B cell (primary cell): ENCODE measurements at regions not wholly inside any gene's neighbourhood (a gene's known extent, or its start where the extent isn't known, plus 50 kb on each side); places are given as distances from the start of the nearest gene placed in this dataset.

ENCODE experiments used
- ATAC-seq: fragments of 200-7000 bp; cut with Tn5 transposase; one replicate; pipeline ENCODE4 v1.10.0; 2021; ENCODE audit warnings: low read depth, mild to moderate bottlenecking, moderate number of reproducible peaks, moderate library complexity
- CTCF ChIA-PET: fragments of 350-600 bp; sonication (Branson Sonifier 250); formaldehyde crosslinking; loops from one replicate; lab custom pipeline; 2021; ENCODE audit warnings: antibody characterized with exemption, inconsistent platforms; lab: Charles Lee
- POLR2A ChIA-PET: fragments of 350-600 bp; sonication (Branson Sonifier 250); formaldehyde crosslinking; loops from one replicate; lab custom pipeline; 2021; ENCODE audit warnings: antibody characterized with exemption; lab: Charles Lee
- DNase-seq: peaks from one replicate; pipeline ENCODE4 v3.0.0; 2013
- H2AFZ ChIP-seq: 2 replicates; pipeline ENCODE4 v1.6.1; 2012; ENCODE audit warnings: mild to moderate bottlenecking, low read depth, low read length; ENCODE audit not compliant: insufficient read depth, poor library complexity, severe bottlenecking
- H3K27ac ChIP-seq, 2 donors: 1 replicate in 1 of 2; 2 replicates in 1 of 2; pipeline ENCODE4 v1.5.1; 2012 to 2013; ENCODE audit warnings: low read length in 2 of 2, mild to moderate bottlenecking in 2 of 2, moderate library complexity in 1 of 2
- H3K27me3 ChIP-seq, 4 experiments: fragments of 200-600 bp in 1 of 4; sonication (generic) in 1 of 4; replicated peaks in 1 of 4; 1 replicate in 2 of 4; 2 replicates in 2 of 4; pipeline versions ENCODE4 v1.6.1 to v1.7.0; 2013 to 2016; ENCODE audit warnings: low read length in 3 of 4, mild to moderate bottlenecking in 2 of 4, mixed read lengths in 1 of 4, moderate library complexity in 1 of 4; ENCODE audit not compliant: insufficient read depth in 4 of 4, control insufficient read depth in 3 of 4; ENCODE audit errors: control extremely low read depth in 1 of 4
- H3K36me3 ChIP-seq, 2 experiments: replicated peaks in 1 of 2; 1 replicate in 1 of 2; 2 replicates in 1 of 2; pipeline versions ENCODE4 v1.6.1 to v1.7.1; 2013; ENCODE audit warnings: low read length in 1 of 2; ENCODE audit not compliant: insufficient read depth in 2 of 2, control insufficient read depth in 1 of 2; ENCODE audit errors: control extremely low read depth in 1 of 2, extremely low read depth in 1 of 2
- H3K4me1 ChIP-seq, 2 donors: fragments of 200-600 bp in 1 of 2; sonication (generic) in 1 of 2; 1 replicate in 1 of 2; 2 replicates in 1 of 2; pipeline versions ENCODE4 v1.5.1 to v1.6.1; 2013 to 2017; ENCODE audit warnings: low read length in 2 of 2; ENCODE audit not compliant: control insufficient read depth in 2 of 2, insufficient read depth in 2 of 2
- H3K4me2 ChIP-seq: replicated peaks from 2 replicates; pipeline ENCODE3; 2012; ENCODE audit warnings: mild to moderate bottlenecking, low read depth, low read length; ENCODE audit not compliant: poor library complexity, severe bottlenecking
- H3K4me3 ChIP-seq, 5 experiments: fragments of 200-600 bp in 1 of 5; sonication (generic) in 1 of 5; 1 replicate in 3 of 5; 2 replicates in 2 of 5; pipeline versions ENCODE4 v1.5.1 to v1.7.0; 2011 to 2016; ENCODE audit warnings: low read length in 4 of 5, mild to moderate bottlenecking in 4 of 5, low read depth in 2 of 5, control low read depth in 1 of 5, moderate library complexity in 1 of 5; ENCODE audit not compliant: insufficient read depth in 1 of 5; ENCODE audit errors: control extremely low read depth in 1 of 5, extremely low read depth in 1 of 5
- H3K79me2 ChIP-seq: fragments of 200-600 bp; sonication (generic); one replicate; pipeline ENCODE4 v1.6.0; 2016; ENCODE audit warnings: low read length; ENCODE audit not compliant: control insufficient read depth, insufficient read depth
- H3K9ac ChIP-seq: fragments of 200-600 bp; sonication (generic); 2 replicates; pipeline ENCODE4 v1.6.1; 2017; ENCODE audit warnings: mild to moderate bottlenecking, low read length, moderate library complexity
- H3K9me3 ChIP-seq, 3 donors: one replicate each; pipeline versions ENCODE4 v1.6.1 to v1.7.1; 2013; ENCODE audit warnings: low read length in 2 of 3; ENCODE audit not compliant: control insufficient read depth in 2 of 3, insufficient read depth in 1 of 3; ENCODE audit errors: control extremely low read depth in 1 of 3
- H4K20me1 ChIP-seq: 2 replicates; pipeline ENCODE4 v1.6.0; 2012; ENCODE audit warnings: mild to moderate bottlenecking, low read length; ENCODE audit not compliant: insufficient read depth, control insufficient read depth, poor library complexity, severe bottlenecking
- H3K27ac Mint-ChIP-seq: one replicate; pipeline ENCODE4 v1.8.0; 2021; ENCODE audit warnings: mixed read lengths
- H3K27me3 Mint-ChIP-seq: one replicate; pipeline ENCODE4 v1.8.0; 2021; ENCODE audit warnings: mixed read lengths
- H3K4me1 Mint-ChIP-seq: one replicate; pipeline ENCODE4 v1.8.0; 2021; ENCODE audit warnings: mixed read lengths
- H3K4me3 Mint-ChIP-seq: one replicate; pipeline ENCODE4 v1.8.0; 2021; ENCODE audit warnings: mixed read lengths
- H3K9me3 Mint-ChIP-seq: one replicate; pipeline ENCODE4 v1.8.0; 2022; ENCODE audit warnings: mixed read lengths; ENCODE audit not compliant: insufficient read depth
- EZH2 ChIP-seq: IDR thresholded peaks from 2 replicates; pipeline ENCODE4 v1.6.1; 2012; ENCODE audit warnings: borderline replicate concordance, low read depth, mild to moderate bottlenecking, moderate library complexity, low read length; ENCODE audit not compliant: insufficient read depth, poor library complexity, severe bottlenecking
- WGBS: methylation state at CpG from one replicate; pipeline ENCODE4 v1.1.5; 2013; ENCODE audit warnings: missing lambda C conversion rate; ENCODE audit not compliant: insufficient coverage; 5-methylcytosine and 5-hydroxymethylcytosine counted together
- intact Hi-C: fragments of 100-400 bp; cut with micrococcal nuclease; formaldehyde crosslinking; loops from one replicate; pipeline ENCODE4 v1.10.0; 2022
- TF ChIP-seq, protein P1 (sequence below): fragments of 200-600 bp; IDR thresholded peaks from one replicate; pipeline ENCODE4 v1.8.0; 2022; ENCODE audit warnings: antibody characterized with exemption, mild to moderate bottlenecking

DNA sequence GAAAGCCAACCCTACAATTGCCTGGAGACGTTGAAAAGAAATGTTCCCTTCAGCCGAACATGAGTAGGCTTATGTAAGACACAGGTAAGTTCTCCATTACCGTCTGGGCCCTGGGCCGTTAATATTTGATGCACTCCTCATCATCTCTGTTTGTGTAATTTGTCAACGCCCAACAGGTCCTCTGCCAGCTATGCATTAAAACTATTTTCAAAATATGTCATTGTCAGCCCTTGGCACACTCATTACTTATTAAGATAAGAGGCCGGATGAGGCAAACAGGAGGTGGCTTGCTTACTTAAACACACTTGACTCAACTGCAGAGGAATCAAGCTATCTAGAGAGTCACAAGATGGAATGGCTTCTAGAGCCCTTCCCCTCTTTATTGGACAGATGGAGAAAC, 544.9 kb downstream of the TOX3 start:
- TF ChIP-seq, protein P1, sequence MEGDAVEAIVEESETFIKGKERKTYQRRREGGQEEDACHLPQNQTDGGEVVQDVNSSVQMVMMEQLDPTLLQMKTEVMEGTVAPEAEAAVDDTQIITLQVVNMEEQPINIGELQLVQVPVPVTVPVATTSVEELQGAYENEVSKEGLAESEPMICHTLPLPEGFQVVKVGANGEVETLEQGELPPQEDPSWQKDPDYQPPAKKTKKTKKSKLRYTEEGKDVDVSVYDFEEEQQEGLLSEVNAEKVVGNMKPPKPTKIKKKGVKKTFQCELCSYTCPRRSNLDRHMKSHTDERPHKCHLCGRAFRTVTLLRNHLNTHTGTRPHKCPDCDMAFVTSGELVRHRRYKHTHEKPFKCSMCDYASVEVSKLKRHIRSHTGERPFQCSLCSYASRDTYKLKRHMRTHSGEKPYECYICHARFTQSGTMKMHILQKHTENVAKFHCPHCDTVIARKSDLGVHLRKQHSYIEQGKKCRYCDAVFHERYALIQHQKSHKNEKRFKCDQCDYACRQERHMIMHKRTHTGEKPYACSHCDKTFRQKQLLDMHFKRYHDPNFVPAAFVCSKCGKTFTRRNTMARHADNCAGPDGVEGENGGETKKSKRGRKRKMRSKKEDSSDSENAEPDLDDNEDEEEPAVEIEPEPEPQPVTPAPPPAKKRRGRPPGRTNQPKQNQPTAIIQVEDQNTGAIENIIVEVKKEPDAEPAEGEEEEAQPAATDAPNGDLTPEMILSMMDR: no peak
- no peak for TF ChIP-seq EZH2
- Mint-ChIP-seq H3K27ac (no peak overlapping the region), H3K9me3 (no peaks in the 10 kb centered on the region), H3K27me3 (no peaks in the 10 kb centered on the region), H3K4me1 (no peaks in the 10 kb centered on the region), H3K4me3 (no peak overlapping the region)
- Histone ChIP-seq H3K36me3 (no peaks in the 10 kb centered on the region), H3K9me3 (no peaks in the 10 kb centered on the region), H3K9ac (no peak overlapping the region), H4K20me1 (no peaks in the 10 kb centered on the region), H3K4me1 (no peaks in the 10 kb centered on the region), H3K4me3 (no peak overlapping the region), H2AFZ (no peak overlapping the region), H3K27me3 (no peaks in the 10 kb centered on the region), H3K79me2 (no peaks in the 10 kb centered on the region), H3K4me2 (no peak overlapping the region), H3K27ac (no peak overlapping the region)
- POLR2A ChIA-PET: no interaction called here
- ATAC-seq (no peak), DNase-seq (no peak)
- CTCF ChIA-PET: no interaction called here
- WGBS: 87% methylated on average over 6 of the region's 6 CpGs
- intact Hi-C loops: no loop called here

DNA sequence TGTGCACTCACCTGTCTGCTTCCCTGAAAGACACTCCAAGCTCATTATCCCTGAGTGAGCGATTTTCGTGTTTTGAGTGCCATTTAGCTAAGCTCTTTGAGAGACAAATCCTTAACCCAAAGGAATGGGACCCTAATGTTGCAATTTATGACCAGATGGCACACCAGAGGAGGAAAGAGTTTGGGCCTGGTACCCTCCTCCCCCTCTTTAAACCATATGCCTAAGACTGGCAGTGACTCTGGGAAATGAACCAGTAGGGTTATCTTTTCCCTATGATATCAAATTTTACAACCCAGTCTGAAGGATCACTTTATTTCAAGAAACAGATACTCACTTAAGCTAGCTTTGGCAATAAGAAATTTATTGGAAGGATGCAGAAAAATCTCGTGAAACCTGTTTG, 550.4 kb downstream of the TOX3 start:
- intact Hi-C loops: no loop called here
- Histone ChIP-seq H3K9me3 (no peaks in the 10 kb centered on the region), H3K4me2 (no peak overlapping the region), H3K4me1 (no peaks in the 10 kb centered on the region), H3K79me2 (no peaks in the 10 kb centered on the region), H3K27me3 (no peaks in the 10 kb centered on the region), H3K27ac (no peak overlapping the region), H3K9ac (no peak overlapping the region), H4K20me1 (no peaks in the 10 kb centered on the region), H3K4me3 (no peak overlapping the region), H3K36me3 (no peaks in the 10 kb centered on the region), H2AFZ (no peak overlapping the region)
- POLR2A ChIA-PET: no interaction called here
- Mint-ChIP-seq H3K27ac (no peak overlapping the region), H3K27me3 (no peaks in the 10 kb centered on the region), H3K4me3 (no peak overlapping the region), H3K4me1 (no peaks in the 10 kb centered on the region), H3K9me3 (no peaks in the 10 kb centered on the region)
- no peak for ATAC-seq
- 85% methylated on average over 2 of the region's 3 CpGs for WGBS
- DNase-seq: no peak
- TF ChIP-seq EZH2: no peak
- TF ChIP-seq, protein P1: no peak
- CTCF ChIA-PET: no interaction called here
